ENCODE measurements at regions not wholly inside any gene's neighbourhood (a gene's known extent, or its start where the extent isn't known, plus 50 kb on each side); places are given as distances from the start of the nearest gene placed in this dataset. TPM values are rescaled to one million over a fixed set of nuclear protein-coding genes. Genes with fewer than 3 reads are reported as not detected.

Small RNA genes in the stretch of these regions (microRNA-seq; reads per million reads assigned to microRNA genes)
- gene MIR3144 (ENCODE audit: borderline microRNAs expressed), result not detected

All from H9 (cell line).